K562 (cell line): ENCODE measurements at regions not wholly inside any gene's neighbourhood (a gene's known extent, or its start where the extent isn't known, plus 50 kb on each side); places are given as distances from the start of the nearest gene placed in this dataset.
A peak's percentile ranks its signal among the peaks of the same experiment; 100 is the strongest.

Source experiments
- ATAC-seq: fragments of 200-7000 bp; cut with Tn5 transposase; 3 replicates; pipeline ENCODE4 v1.9.1; 2020; ENCODE audit warnings: moderate library complexity
- BruUV-seq: library from RNA; stranded (reverse); fragments of 400-500 nt; replicated peaks from 2 replicates; lab custom pipeline; 2021; lab: Mats Ljungman, UMichigan
- CTCF ChIA-PET: fragments of 300-600 bp; formaldehyde crosslinking; extraction: SDS; loops from one replicate; lab custom pipeline; 2021; ENCODE audit warnings: low intra/inter-chr PET ratio; lab: Yijun Ruan, JAX
- POLR2A ChIA-PET: fragments of 300-600, 350-650 bp; sonication (Branson Sonifier 250); formaldehyde crosslinking; extraction: SDS; loops from one replicate; lab custom pipeline; 2021; ENCODE audit warnings: antibody characterized with exemption, inconsistent platforms; lab: Yijun Ruan, JAX
- DNase-seq, 4 experiments: peaks; one replicate each; pipeline versions ENCODE4 v3.0.0 to v3.0.0-alpha.2; 2011 to 2018; ENCODE audit warnings: low spot score in 3 of 4, mixed read lengths in 3 of 4; ENCODE audit errors: extremely low read depth in 1 of 4
- FAIRE-seq: peaks from 2 replicates; lab custom pipeline; 2011; peaks lifted over from hg19 to GRCh38; lab: Jason Lieb, UNC
- H2AFZ ChIP-seq: 2 replicates; pipeline ENCODE4 v1.6.0; 2011; ENCODE audit warnings: low read depth, low read length, control low read depth, inconsistent platforms
- H3K27ac ChIP-seq: fragments of 200-600 bp; 3 replicates; pipeline ENCODE4 v1.8.0; 2011; ENCODE audit warnings: low read depth, mild to moderate bottlenecking, control low read depth, inconsistent platforms, low read length, moderate library complexity, mixed read lengths; ENCODE audit errors: extremely low read depth
- H3K27me3 ChIP-seq, 2 experiments: fragments of 300-600 bp in 1 of 2; 2 replicates in 1 of 2; 3 replicates in 1 of 2; pipeline versions ENCODE4 v1.6.0 to v1.8.0; 2011; ENCODE audit warnings: inconsistent platforms in 2 of 2, low read length in 2 of 2, mild to moderate bottlenecking in 1 of 2, mixed read lengths in 1 of 2, moderate library complexity in 1 of 2; ENCODE audit not compliant: control insufficient read depth in 2 of 2, insufficient read depth in 2 of 2
- H3K36me3 ChIP-seq: fragments of 300-600 bp; 3 replicates; pipeline ENCODE4 v1.8.0; 2011; ENCODE audit warnings: mild to moderate bottlenecking, low read length, inconsistent platforms; ENCODE audit not compliant: control insufficient read depth, insufficient read depth
- H3K4me1 ChIP-seq, 2 experiments: fragments of 200-600 bp in 1 of 2; replicated peaks in 1 of 2; 2 replicates in 1 of 2; 3 replicates in 1 of 2; pipeline versions ENCODE4 v1.5.1 to v1.8.0; 2011; ENCODE audit warnings: inconsistent platforms in 2 of 2, low read length in 2 of 2, mild to moderate bottlenecking in 1 of 2, mixed read lengths in 1 of 2, moderate library complexity in 1 of 2; ENCODE audit not compliant: control insufficient read depth in 2 of 2, insufficient read depth in 2 of 2
- H3K4me2 ChIP-seq: 2 replicates; pipeline ENCODE4 v1.6.1; 2011; ENCODE audit warnings: low read length, control low read depth, inconsistent platforms, mixed read lengths; ENCODE audit not compliant: insufficient read depth
- H3K4me3 ChIP-seq: fragments of 200-600 bp; sonication (generic), shearing (Covaris generic); 2 replicates; pipeline ENCODE4 v1.5.1; 2016; ENCODE audit warnings: control low read depth, inconsistent platforms
- H3K79me2 ChIP-seq: fragments of 200-600 bp; 3 replicates; pipeline ENCODE4 v1.8.0; 2011; ENCODE audit warnings: low read length, inconsistent platforms; ENCODE audit not compliant: control insufficient read depth, insufficient read depth
- H3K9ac ChIP-seq, 2 experiments: 2 replicates each; pipeline versions ENCODE4 v1.6.0 to v1.6.1; 2011; ENCODE audit warnings: low read depth in 2 of 2, low read length in 2 of 2, control low read depth in 1 of 2, inconsistent platforms in 1 of 2, mild to moderate bottlenecking in 1 of 2, mixed read lengths in 1 of 2; ENCODE audit not compliant: insufficient read depth in 1 of 2
- H3K9me1 ChIP-seq: one replicate; pipeline ENCODE4 v1.6.0; 2011; ENCODE audit warnings: inconsistent platforms, mild to moderate bottlenecking, low read length, moderate library complexity; ENCODE audit not compliant: control insufficient read depth, insufficient read depth
- H3K9me3 ChIP-seq: replicated peaks from 2 replicates; pipeline ENCODE4 v1.5.1; 2011; ENCODE audit warnings: low read depth, low read length, inconsistent platforms; ENCODE audit not compliant: control insufficient read depth, insufficient read depth
- H4K20me1 ChIP-seq: replicated peaks from 2 replicates; pipeline ENCODE4 v1.6.1; 2011; ENCODE audit warnings: low read length, inconsistent platforms, mixed read lengths; ENCODE audit not compliant: control insufficient read depth, insufficient read depth
- C11orf30 ChIP-seq: fragments of 450-650 bp; IDR thresholded peaks from 2 replicates; pipeline ENCODE4 v1.6.1; 2016; ENCODE audit warnings: low read depth, mild to moderate bottlenecking
- ELF1 ChIP-seq: fragments of 200-800 bp; sonication (Bioruptor generic); IDR thresholded peaks from 2 replicates; pipeline ENCODE4 v1.6.1; 2016; ENCODE audit warnings: missing genetic modification characterization, missing compliant biosample characterization
- EP400 ChIP-seq: fragments of 450-650 bp; IDR thresholded peaks from 2 replicates; pipeline ENCODE4 v1.6.1; 2017; ENCODE audit warnings: antibody characterized with exemption, mild to moderate bottlenecking, moderate library complexity
- FOSL1 ChIP-seq: fragments of 200-800 bp; sonication (Bioruptor generic); conservative IDR thresholded peaks from 2 replicates; pipeline ENCODE4 v1.6.1; 2016; ENCODE audit warnings: missing genetic modification characterization, missing compliant biosample characterization
- HCFC1 ChIP-seq: IDR thresholded peaks from 2 replicates; pipeline ENCODE4 v1.6.1; 2012; ENCODE audit warnings: low read depth, low read length, improper control_type of control experiment
- JUND ChIP-seq, 2 experiments: IDR thresholded peaks; 2 replicates in 1 of 2; 3 replicates in 1 of 2; pipeline ENCODE4 v1.6.1; 2011; ENCODE audit warnings: borderline replicate concordance in 2 of 2, low read depth in 2 of 2, low read length in 2 of 2, improper control_type of control experiment in 1 of 2, missing biosample characterization in 1 of 2, missing genetic modification characterization in 1 of 2, missing genetic modification reagents in 1 of 2
- LEF1 ChIP-seq: fragments of 450-650 bp; IDR thresholded peaks from 2 replicates; pipeline ENCODE4 v1.6.1; 2016; ENCODE audit warnings: mild to moderate bottlenecking
- MAFK ChIP-seq: IDR thresholded peaks from 2 replicates; pipeline ENCODE4 v1.6.1; 2011; ENCODE audit warnings: low read length, improper control_type of control experiment
- MNT ChIP-seq, 2 experiments: fragments of 450-650 bp; conservative IDR thresholded peaks; 2 replicates each; pipeline ENCODE4 v1.6.1; 2017; ENCODE audit warnings: mild to moderate bottlenecking in 2 of 2, moderate library complexity in 2 of 2
- ZHX1 ChIP-seq: fragments of 150-350 bp; conservative IDR thresholded peaks from 2 replicates; pipeline ENCODE4 v1.6.1; 2014; ENCODE audit warnings: low read length
- ZNF592 ChIP-seq: fragments of 450-650 bp; IDR thresholded peaks from 2 replicates; pipeline ENCODE4 v1.6.1; 2017; ENCODE audit warnings: antibody characterized with exemption, mild to moderate bottlenecking
- WGBS: fragments of 100-300 bp; shearing (Covaris generic); methylation state at CpG from one replicate; pipeline ENCODE4 v1.1.6; 2016; ENCODE audit warnings: low coverage, mixed read lengths; ENCODE audit not compliant: insufficient coverage; ENCODE audit errors: missing lambda C conversion rate; 5-methylcytosine and 5-hydroxymethylcytosine counted together
- in situ Hi-C: fragments of 300-500 bp; cut with MboI; formaldehyde crosslinking; loops from 4 replicates; pipeline ENCODE4 v1.15.0; 2018; ENCODE audit warnings: inconsistent platforms, mixed read lengths
- intact Hi-C: fragments of 100-400 bp; cut with micrococcal nuclease; formaldehyde crosslinking; loops from 2 replicates; pipeline ENCODE4 v1.14.2; 2022

- no peak for TF ChIP-seq HCFC1
- TF ChIP-seq, all 486 proteins: peak for 37
Measured at GRCh38 chr3:182739619-182740018, 53.7 kb upstream of the ATP11B start (continued).

- Histone ChIP-seq H3K27me3 (no peaks in the 10 kb centered on the region; a peak in 1 of 5 replicates), H3K36me3 (no peaks in the 10 kb centered on the region), H4K20me1 (no peaks in the 10 kb centered on the region), H3K9ac (peak overlapping the region; percentile 22 to 29; a peak in 1 of 4 replicates), H3K4me2 (peak overlapping the region; percentile 35; the same call in 1 of the 2 replicates), H3K4me1 (peaks cover 8 to 20% of the 10 kb centered on the region in 2 experiments), H2AFZ (peak overlapping the region; percentile 86), H3K9me1 (no peaks in the 10 kb centered on the region), H3K4me3 (no peak overlapping the region), H3K27ac (peak overlapping the region; percentile 22; the same call in 1 of the 3 replicates), H3K79me2 (no peaks in the 10 kb centered on the region), H3K9me3 (no peaks in the 10 kb centered on the region)
- DNase-seq (peak in 2 of 4 experiments; percentile 58 to 73), ATAC-seq (peak; percentile 87), FAIRE-seq (peak; percentile 89)
- intact Hi-C loops: no loop called here
- WGBS: 18% methylated on average over 6 of the region's 6 CpGs
- BruUV-seq: no TSS peak
- POLR2A ChIA-PET: interaction anchor here (0.5 to 1.0 kb wide), 7 partner anchors 13 to 444 kb away, joined by 3 read pairs; no protein-coding TSS in a partner anchor
- in situ Hi-C loops: no loop called here
- CTCF ChIA-PET: no interaction called here
- TF ChIP-seq FOSL1 (tag): 0 out of 2 replicates have a peak, but pooled peaks have one; percentile 25
- TF ChIP-seq ZHX1: no peak
- TF ChIP-seq LEF1: 0 out of 2 replicates have a peak, but pooled peaks have one; percentile 31
- 0 out of 2 replicates have a peak, but pooled peaks have one; percentile 28 for TF ChIP-seq ELF1 (tag)
- 0 out of 2 replicates have a peak, but pooled peaks have one; percentile 33 for TF ChIP-seq ZNF592
- peak; percentile 85 for TF ChIP-seq C11orf30
- peak; percentile 42 for TF ChIP-seq EP400
- TF ChIP-seq MAFK: peak; percentile 53; the same call in 1 of the 2 replicates
- peak; percentile 31; the same call in 1 of the 2 replicates for TF ChIP-seq JUND (IDR thresholded peaks at IDR 0.05; ENCODE audit: borderline replicate concordance, low read depth, low read length)
- TF ChIP-seq JUND (tag; IDR thresholded peaks at IDR 0.05; ENCODE audit: borderline replicate concordance, low read depth, low read length): peak; percentile 58; the same call in 1 of the 3 replicates
- 0 out of 4 replicates have a peak, but pooled peaks of 1 of the 2 experiments have one; percentile 38 for TF ChIP-seq MNT (conservative IDR thresholded peaks at IDR 0.05)
Measured at GRCh38 chr3:182740710-182741109, 52.6 kb upstream of the ATP11B start.
